GM10248 (cell line): ENCODE measurements at regions not wholly inside any gene's neighbourhood (a gene's known extent, or its start where the extent isn't known, plus 50 kb on each side); places are given as distances from the start of the nearest gene placed in this dataset.
A peak's percentile ranks its signal among the peaks of the same experiment; 100 is the strongest.
"Not testable (repeated sequence)": the region's sequence is repeated elsewhere in the genome, so short reads cannot be mapped to it uniquely, and the experiment has no call there.

Experiments
- CTCF ChIA-PET: fragments of 300-600 bp; sonication (Branson Sonifier 250); formaldehyde crosslinking; extraction: SDS; loops from one replicate; lab custom pipeline; 2021; ENCODE audit warnings: antibody characterized with exemption; lab: Yijun Ruan, JAX
- POLR2A ChIA-PET: fragments of 350-650 bp; sonication (Branson Sonifier 250); formaldehyde crosslinking; extraction: SDS; loops from one replicate; lab custom pipeline; 2020; ENCODE audit warnings: antibody characterized with exemption; lab: Yijun Ruan, JAX
- DNase-seq: peaks from one replicate; pipeline ENCODE4 v3.0.0; 2012; ENCODE audit errors: extremely low spot score
- TF ChIP-seq, protein P1 (sequence below): IDR thresholded peaks from 2 replicates; pipeline ENCODE4 v1.5.1; 2012; ENCODE audit warnings: mild to moderate bottlenecking, low read depth; ENCODE audit errors: extremely low read depth, missing control alignments, control extremely low read depth

DNA sequence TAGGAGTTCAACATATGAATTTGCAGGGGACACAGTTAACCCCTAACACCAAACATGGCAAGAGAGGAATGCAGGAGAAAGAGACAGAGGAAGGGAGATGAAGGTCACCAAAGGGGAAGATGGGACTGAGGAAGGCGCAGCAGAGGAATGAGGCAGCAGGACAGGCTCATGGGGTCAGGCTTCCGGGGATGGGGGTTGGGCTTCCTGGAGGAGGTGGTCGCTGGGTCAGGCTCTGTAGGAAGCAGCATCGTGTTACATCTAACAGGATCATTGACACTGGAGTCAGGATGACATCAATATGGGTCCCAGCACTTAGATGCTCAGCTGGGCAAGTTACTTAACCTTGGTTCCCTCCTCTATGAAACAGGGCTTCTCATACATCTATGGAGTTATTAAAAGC, 113.2 kb downstream of the NPTX2 start:
- ChIA-PET CTCF (interaction anchor here (2.6 kb wide), 1 partner anchor 15 kb away, joined by 15 read pairs; no protein-coding TSS in a partner anchor), POLR2A (no interaction called here)
- no peak for DNase-seq
- TF ChIP-seq, protein P1, sequence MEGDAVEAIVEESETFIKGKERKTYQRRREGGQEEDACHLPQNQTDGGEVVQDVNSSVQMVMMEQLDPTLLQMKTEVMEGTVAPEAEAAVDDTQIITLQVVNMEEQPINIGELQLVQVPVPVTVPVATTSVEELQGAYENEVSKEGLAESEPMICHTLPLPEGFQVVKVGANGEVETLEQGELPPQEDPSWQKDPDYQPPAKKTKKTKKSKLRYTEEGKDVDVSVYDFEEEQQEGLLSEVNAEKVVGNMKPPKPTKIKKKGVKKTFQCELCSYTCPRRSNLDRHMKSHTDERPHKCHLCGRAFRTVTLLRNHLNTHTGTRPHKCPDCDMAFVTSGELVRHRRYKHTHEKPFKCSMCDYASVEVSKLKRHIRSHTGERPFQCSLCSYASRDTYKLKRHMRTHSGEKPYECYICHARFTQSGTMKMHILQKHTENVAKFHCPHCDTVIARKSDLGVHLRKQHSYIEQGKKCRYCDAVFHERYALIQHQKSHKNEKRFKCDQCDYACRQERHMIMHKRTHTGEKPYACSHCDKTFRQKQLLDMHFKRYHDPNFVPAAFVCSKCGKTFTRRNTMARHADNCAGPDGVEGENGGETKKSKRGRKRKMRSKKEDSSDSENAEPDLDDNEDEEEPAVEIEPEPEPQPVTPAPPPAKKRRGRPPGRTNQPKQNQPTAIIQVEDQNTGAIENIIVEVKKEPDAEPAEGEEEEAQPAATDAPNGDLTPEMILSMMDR: no peak

DNA sequence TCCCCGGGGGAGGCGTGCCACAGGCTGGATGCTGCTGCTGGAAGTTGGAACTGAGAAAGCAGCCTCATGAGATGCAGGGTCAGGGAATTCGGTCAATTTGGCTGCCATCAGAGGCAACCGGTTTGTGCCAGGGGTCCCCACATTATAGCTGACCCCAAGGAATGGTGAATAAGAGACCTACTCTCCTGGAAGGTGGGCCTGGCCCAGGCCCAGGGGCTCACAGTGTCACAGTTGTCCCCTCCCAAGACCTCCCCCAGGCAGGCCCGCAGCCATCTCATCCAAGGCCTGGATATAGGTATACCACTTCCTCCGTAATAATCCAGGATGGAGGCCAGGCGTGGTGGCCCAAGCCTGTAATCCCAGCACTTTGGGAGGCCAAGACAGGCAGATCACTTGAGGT, 114.6 kb downstream of the NPTX2 start:
- ChIA-PET POLR2A (no interaction called here), CTCF (interaction anchor here (1.0 to 2.6 kb wide), 3 partner anchors 13 to 38 kb away, joined by 4 to 15 read pairs (median 6); no protein-coding TSS in a partner anchor)
- TF ChIP-seq, protein P1: no peak
- DNase-seq: no peak

DNA sequence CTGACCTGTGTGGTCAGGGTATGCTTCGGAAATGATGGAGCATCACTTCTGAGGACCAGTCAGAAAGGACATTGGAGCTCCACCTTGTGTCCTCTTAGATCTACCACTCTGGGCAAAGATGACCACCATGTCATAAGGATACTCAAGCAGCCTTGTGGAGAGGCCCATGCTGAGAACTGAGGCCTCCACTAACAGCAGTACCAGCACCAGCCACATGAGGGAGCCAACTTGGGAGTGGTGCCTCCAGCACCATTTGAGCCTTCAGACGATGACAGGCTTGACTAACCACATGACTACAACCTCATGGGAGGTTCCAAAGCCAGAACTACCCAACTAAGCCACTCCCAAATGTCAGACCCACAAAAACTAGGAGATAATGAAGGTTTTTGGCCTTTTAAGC, 116.0 kb downstream of the NPTX2 start:
- DNase-seq: peak; percentile 70
- ChIA-PET POLR2A (no interaction called here), CTCF (interaction anchor here (0.6 to 2.6 kb wide), 3 partner anchors 12 to 103 kb away, joined by 3 to 15 read pairs (median 3); no protein-coding TSS in a partner anchor)
- TF ChIP-seq, protein P1: peak; percentile 42

DNA sequence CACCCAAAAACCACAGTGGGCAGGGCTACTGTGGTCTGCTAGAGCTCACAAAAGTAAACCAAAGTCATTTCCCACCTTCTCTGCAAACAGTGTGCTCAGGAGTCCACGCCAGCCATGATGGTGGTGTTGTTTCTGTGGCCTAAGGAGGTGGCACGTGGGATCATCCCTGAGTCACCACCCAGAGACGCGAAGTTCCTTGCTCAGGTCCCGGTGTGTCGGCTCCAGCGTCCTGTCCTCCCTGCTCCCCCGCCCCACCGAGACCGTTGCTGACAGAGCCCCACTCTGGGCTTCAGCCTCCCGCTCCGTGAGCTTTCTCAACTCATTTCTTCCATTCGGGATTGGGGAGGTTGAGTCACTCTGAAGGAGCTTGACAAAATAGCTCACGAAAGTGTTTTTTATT, 118.7 kb downstream of the NPTX2 start:
- TF ChIP-seq, protein P1: no peak
- CTCF ChIA-PET: interaction anchor here (0.8 to 2.1 kb wide), 2 partner anchors 10 to 106 kb away, joined by 3 to 17 read pairs; no protein-coding TSS in a partner anchor
- POLR2A ChIA-PET: interaction anchor here (0.5 kb wide), 1 partner anchor 14 kb away, joined by 7 read pairs; no protein-coding TSS in a partner anchor
- no peak for DNase-seq

DNA sequence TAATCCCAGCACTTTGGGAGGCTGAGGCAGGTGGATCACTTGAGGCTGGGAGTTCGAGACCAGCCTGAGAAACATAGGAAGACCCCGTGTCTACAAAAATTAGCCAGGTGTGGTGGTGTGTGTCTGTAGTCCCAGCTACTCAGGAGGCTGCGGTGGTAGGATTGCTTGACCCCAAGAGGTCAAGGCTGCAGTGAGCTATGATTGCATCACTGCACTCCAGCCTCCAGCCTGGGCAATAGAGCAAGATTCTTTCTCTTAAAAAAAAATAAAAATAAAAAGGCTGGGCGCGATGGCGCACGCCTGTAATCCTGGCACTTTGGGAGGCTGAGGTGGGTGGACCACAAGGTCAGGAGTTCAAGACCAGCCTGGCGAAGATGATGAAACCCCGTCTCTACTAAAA, 119.4 kb downstream of the NPTX2 start:
- CTCF ChIA-PET: interaction anchor here (2.1 kb wide), 1 partner anchor 9 kb away, joined by 17 read pairs; no protein-coding TSS in a partner anchor
- DNase-seq, POLR2A ChIA-PET: not testable (repeated sequence)

DNA sequence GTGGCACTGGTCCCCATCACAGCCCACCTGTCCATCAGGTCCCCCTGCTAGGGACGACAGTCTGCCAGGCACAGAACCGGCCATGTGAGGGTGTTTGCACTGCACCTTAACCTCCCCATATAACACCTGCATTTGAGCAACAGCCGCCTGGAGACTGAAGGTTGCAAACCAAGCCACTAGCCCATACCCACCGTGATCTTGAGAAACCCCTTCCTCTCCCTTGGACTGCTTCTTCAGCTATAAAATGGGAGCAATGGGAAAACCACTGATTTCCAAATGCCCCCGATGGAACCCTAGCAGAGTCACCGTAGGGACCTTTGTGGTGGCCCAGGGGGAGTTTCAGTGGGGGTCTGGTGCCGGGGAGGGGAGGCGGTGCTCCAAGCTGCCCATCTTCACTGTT, 120.1 kb downstream of the NPTX2 start:
- ChIA-PET CTCF (interaction anchor here (1.1 kb wide), 1 partner anchor 9 kb away, joined by 3 read pairs; no protein-coding TSS in a partner anchor), POLR2A (no interaction called here)
- DNase-seq: no peak
- TF ChIP-seq, protein P1: no peak

DNA sequence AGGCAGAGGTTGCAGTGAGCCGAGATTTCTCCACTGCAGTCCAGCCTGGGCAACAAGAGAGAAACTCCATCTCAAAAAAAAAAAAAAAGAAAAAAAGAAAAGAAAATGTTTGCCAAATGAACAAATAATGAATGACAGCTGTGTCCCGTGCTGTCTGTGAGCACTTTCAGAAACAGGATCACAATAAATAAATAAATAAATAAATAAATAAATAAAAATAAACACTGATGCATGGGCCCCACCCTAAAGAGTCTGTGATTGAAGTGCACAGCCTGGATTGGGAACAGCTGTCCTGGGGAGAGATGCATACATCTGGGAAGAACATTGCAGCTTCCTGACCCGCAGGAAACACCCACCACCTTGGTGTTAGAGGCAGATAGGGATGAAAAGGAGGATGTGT, 123.6 kb downstream of the NPTX2 start:
- no peak for DNase-seq
- CTCF ChIA-PET: interaction anchor here (1.2 to 1.5 kb wide), 2 partner anchors 102 to 307 kb away, joined by 3 to 4 read pairs; no protein-coding TSS in a partner anchor
- TF ChIP-seq, protein P1: no peak
- POLR2A ChIA-PET: no interaction called here
